22Rv1 (cell line): ENCODE measurements at regions not wholly inside any gene's neighbourhood (a gene's known extent, or its start where the extent isn't known, plus 50 kb on each side); places are given as distances from the start of the nearest gene placed in this dataset.

Experiments used
- ZFX ChIP-seq: fragments of 450-650 bp; IDR thresholded peaks from 2 replicates; pipeline ENCODE4 v1.6.1; 2017; ENCODE audit warnings: antibody characterized with exemption, borderline replicate concordance
- TF ChIP-seq, protein P1 (sequence below): fragments of 450-650 bp; IDR thresholded peaks from 2 replicates; pipeline ENCODE4 v1.5.1; 2017; ENCODE audit warnings: mild to moderate bottlenecking

DNA sequence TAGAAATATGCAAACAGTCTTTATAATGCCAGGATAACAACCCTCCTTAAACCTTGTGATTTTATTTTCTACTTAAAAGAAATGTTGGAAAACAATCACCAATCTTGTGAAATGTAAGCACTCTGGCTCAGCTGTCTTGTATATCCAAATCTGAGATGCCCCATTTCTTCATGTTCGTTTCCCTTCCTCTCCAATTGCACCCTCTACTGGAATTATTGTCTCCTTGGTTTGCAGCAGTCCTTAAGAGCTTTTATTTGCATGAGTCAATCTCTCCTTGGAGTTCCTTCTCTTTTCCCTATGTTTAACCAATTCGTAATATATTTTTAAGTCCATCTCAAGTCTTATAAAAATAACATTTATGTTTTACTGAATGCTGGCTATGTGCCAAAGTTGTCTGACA lies 362.0 kb upstream of the CDH10 start:
- TF ChIP-seq, protein P1, sequence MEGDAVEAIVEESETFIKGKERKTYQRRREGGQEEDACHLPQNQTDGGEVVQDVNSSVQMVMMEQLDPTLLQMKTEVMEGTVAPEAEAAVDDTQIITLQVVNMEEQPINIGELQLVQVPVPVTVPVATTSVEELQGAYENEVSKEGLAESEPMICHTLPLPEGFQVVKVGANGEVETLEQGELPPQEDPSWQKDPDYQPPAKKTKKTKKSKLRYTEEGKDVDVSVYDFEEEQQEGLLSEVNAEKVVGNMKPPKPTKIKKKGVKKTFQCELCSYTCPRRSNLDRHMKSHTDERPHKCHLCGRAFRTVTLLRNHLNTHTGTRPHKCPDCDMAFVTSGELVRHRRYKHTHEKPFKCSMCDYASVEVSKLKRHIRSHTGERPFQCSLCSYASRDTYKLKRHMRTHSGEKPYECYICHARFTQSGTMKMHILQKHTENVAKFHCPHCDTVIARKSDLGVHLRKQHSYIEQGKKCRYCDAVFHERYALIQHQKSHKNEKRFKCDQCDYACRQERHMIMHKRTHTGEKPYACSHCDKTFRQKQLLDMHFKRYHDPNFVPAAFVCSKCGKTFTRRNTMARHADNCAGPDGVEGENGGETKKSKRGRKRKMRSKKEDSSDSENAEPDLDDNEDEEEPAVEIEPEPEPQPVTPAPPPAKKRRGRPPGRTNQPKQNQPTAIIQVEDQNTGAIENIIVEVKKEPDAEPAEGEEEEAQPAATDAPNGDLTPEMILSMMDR = peak; percentile 70
- TF ChIP-seq ZFX = no peak
